HEK293T (cell line): ENCODE measurements at regions not wholly inside any gene's neighbourhood (a gene's known extent, or its start where the extent isn't known, plus 50 kb on each side); places are given as distances from the start of the nearest gene placed in this dataset.

Experiments used
- ELF4 ChIP-seq: fragments of 450-650 bp; IDR thresholded peaks from 2 replicates; pipeline ENCODE4 v1.6.1; 2017; ENCODE audit warnings: antibody characterized with exemption
- FOXA1 ChIP-seq: fragments of 450-650 bp; IDR thresholded peaks from 2 replicates; pipeline ENCODE4 v1.6.1; 2016; ENCODE audit warnings: mild to moderate bottlenecking
- FOXK2 ChIP-seq: fragments of 450-650 bp; IDR thresholded peaks from 2 replicates; pipeline ENCODE4 v1.6.1; 2016; ENCODE audit warnings: mild to moderate bottlenecking
- FOXM1 ChIP-seq: fragments of 450-650 bp; IDR thresholded peaks from 2 replicates; pipeline ENCODE4 v1.6.1; 2017; ENCODE audit warnings: mild to moderate bottlenecking, borderline replicate concordance
- HDGF ChIP-seq: fragments of 450-650 bp; IDR thresholded peaks from 2 replicates; pipeline ENCODE4 v1.6.1; 2017; ENCODE audit warnings: antibody characterized with exemption, borderline replicate concordance
- LEF1 ChIP-seq: fragments of 450-650 bp; IDR thresholded peaks from 2 replicates; pipeline ENCODE4 v1.6.1; 2017; ENCODE audit warnings: mild to moderate bottlenecking, borderline replicate concordance
- NFRKB ChIP-seq: fragments of 450-650 bp; IDR thresholded peaks from 2 replicates; pipeline ENCODE4 v1.6.1; 2016; ENCODE audit warnings: mild to moderate bottlenecking, moderate library complexity
- PKNOX1 ChIP-seq: fragments of 450-650 bp; IDR thresholded peaks from 2 replicates; pipeline ENCODE4 v1.6.1; 2016
- SP1 ChIP-seq: fragments of 450-650 bp; IDR thresholded peaks from 2 replicates; pipeline ENCODE4 v1.6.1; 2017
- SUZ12 ChIP-seq: fragments of 450-650 bp; IDR thresholded peaks from 2 replicates; pipeline ENCODE4 v1.6.1; 2016; ENCODE audit warnings: mild to moderate bottlenecking

GRCh38 chr11:42528471-42528870, 783.3 kb upstream of the API5 start:
- TF ChIP-seq NFRKB (no peak), LEF1 (no peak), FOXM1 (no peak), SP1 (no peak), PKNOX1 (no peak), ELF4 (no peak), SUZ12 (no peak), FOXA1 (no peak), FOXK2 (no peak), HDGF (no peak)
